ENCODE measurements at regions not wholly inside any gene's neighbourhood (a gene's known extent, or its start where the extent isn't known, plus 50 kb on each side); places are given as distances from the start of the nearest gene placed in this dataset.

GRCh38 chr6:76275746-76276145 is 203.3 kb upstream of the IMPG1 start:
- TF ChIP-seq POLR2A (IDR thresholded peaks at IDR 0.05), result no peak
- no peak for TF ChIP-seq CTCF (IDR thresholded peaks at IDR 0.05 in 8 of 11, conservative IDR thresholded peaks at IDR 0.05 in 3 of 11)
- no peak for TF ChIP-seq POLR2AphosphoS5 (IDR thresholded peaks at IDR 0.05)
- no peak for DNase-seq
- Histone ChIP-seq H3K27ac (no peak overlapping the region), H3K27me3 (replicated peaks in 1 of 7) (no peaks in the 10 kb centered on the region), H3K4me3 (no peak overlapping the region), H3K9me3 (peaks cover 0 to 76% (median 56%) of the 10 kb centered on the region in 8 donors), H3K4me1 (no peaks in the 10 kb centered on the region), H3K36me3 (no peaks in the 10 kb centered on the region)
- WGBS, 5 donors, result 63 to 100% (median 67%) methylated on average over 1 of the region's 1 CpG
- intact Hi-C loops (cut with DNase I; ENCODE audit: low total_unique reads), result no loop called here

GRCh38 chr6:76264468-76264867 is 192.0 kb upstream of the IMPG1 start:
- intact Hi-C loops (cut with DNase I; ENCODE audit: low total_unique reads), result no loop called here
- 53 to 81% (median 65%) methylated on average over 1 of the region's 1 CpG for WGBS, 5 donors
- Histone ChIP-seq H3K36me3 (no peaks in the 10 kb centered on the region), H3K27ac (no peak overlapping the region), H3K4me3 (no peak overlapping the region), H3K27me3 (replicated peaks in 1 of 7) (no peaks in the 10 kb centered on the region), H3K4me1 (no peaks in the 10 kb centered on the region), H3K9me3 (peaks cover 0 to 62% (median 50%) of the 10 kb centered on the region in 8 donors)
- no peak for DNase-seq
- TF ChIP-seq CTCF (IDR thresholded peaks at IDR 0.05 in 8 of 11, conservative IDR thresholded peaks at IDR 0.05 in 3 of 11) (no peak), POLR2A (IDR thresholded peaks at IDR 0.05) (no peak), POLR2AphosphoS5 (IDR thresholded peaks at IDR 0.05) (no peak)

DNA sequence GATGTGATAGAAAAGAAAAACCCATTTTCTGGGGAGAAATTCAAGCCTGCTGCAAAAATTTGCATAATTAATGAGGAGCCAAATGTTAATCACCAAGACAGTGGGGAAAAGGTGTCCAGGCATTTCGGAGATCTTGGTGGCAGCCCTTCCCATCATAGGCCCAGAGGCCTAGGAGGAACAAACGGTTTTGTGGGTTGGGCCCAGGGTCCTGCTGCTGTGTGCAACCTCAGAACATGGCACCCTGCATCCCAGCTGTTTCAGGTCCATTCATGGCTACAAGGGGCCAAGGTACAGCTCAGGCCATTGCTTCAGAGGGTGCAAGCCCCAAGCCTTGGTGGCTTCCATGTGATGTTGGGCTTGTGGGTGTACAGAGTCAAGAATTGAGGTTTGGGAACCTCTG is 189.8 kb upstream of the IMPG1 start:
- no peaks in the 10 kb centered on the region for H3K4me1 ChIP-seq
- H3K36me3 ChIP-seq, result no peaks in the 10 kb centered on the region
- no peak overlapping the region for H3K27ac ChIP-seq
- no peak overlapping the region for H3K4me3 ChIP-seq
- WGBS, 5 donors, result 35 to 63% (median 46%) methylated on average over 2 of the region's 2 CpGs
- no peak for DNase-seq
- peaks cover 0 to 57% (median 45%) of the 10 kb centered on the region in 8 donors for H3K9me3 ChIP-seq
- H3K27me3 ChIP-seq (replicated peaks in 1 of 7), result no peaks in the 10 kb centered on the region
- TF ChIP-seq CTCF (IDR thresholded peaks at IDR 0.05 in 8 of 11, conservative IDR thresholded peaks at IDR 0.05 in 3 of 11) (no peak), POLR2A (IDR thresholded peaks at IDR 0.05) (no peak), POLR2AphosphoS5 (IDR thresholded peaks at IDR 0.05) (no peak)
- intact Hi-C loops (cut with DNase I; ENCODE audit: low total_unique reads), result no loop called here

GRCh38 chr6:76250666-76251065 is 178.2 kb upstream of the IMPG1 start:
- H3K4me3 ChIP-seq, result no peak overlapping the region
- TF ChIP-seq POLR2A (IDR thresholded peaks at IDR 0.05) (no peak), POLR2AphosphoS5 (IDR thresholded peaks at IDR 0.05) (no peak), CTCF (IDR thresholded peaks at IDR 0.05 in 8 of 11, conservative IDR thresholded peaks at IDR 0.05 in 3 of 11) (no peak)
- intact Hi-C loops (cut with DNase I; ENCODE audit: low total_unique reads), result no loop called here
- DNase-seq, result no peak
- peaks cover 0 to 5% (median 0%) of the 10 kb centered on the region in 8 donors for H3K9me3 ChIP-seq
- WGBS, 5 donors, result 64 to 91% (median 66%) methylated on average over 1 of the region's 1 CpG
- H3K4me1 ChIP-seq, result no peaks in the 10 kb centered on the region
- no peaks in the 10 kb centered on the region for H3K36me3 ChIP-seq
- no peaks in the 10 kb centered on the region for H3K27me3 ChIP-seq (replicated peaks in 1 of 7)
- no peak overlapping the region for H3K27ac ChIP-seq
